Activated CD8-positive, alpha-beta memory T cell treated with anti-CD3 and anti-CD28 coated beads for 4 hours (primary cell): ENCODE measurements at regions not wholly inside any gene's neighbourhood (a gene's known extent, or its start where the extent isn't known, plus 50 kb on each side); places are given as distances from the start of the nearest gene placed in this dataset.

Source experiments
- DNase-seq, 2 donors: peaks; one replicate each; pipeline ENCODE4 v3.0.0-alpha.2; 2020; ENCODE audit warnings: low read depth in 2 of 2

DNA sequence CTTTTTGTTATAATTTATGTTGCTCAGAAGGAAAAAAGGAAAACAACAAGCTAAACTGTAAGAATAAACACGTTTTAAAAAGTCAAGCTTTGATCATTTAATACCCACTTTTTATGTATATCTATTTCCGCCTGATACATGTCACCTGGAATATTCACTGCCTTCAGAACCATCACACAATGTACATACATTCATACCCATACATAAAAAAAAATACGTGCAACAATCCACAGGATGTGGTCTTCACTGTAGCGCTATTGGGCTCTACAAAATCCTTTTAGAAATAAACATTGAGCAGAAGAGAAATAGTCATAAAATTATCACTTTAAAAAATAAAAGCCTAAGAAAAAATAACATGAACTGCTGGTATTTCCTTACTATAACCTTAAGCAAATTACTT lies 1078.9 kb upstream of the LRRTM3 start:
- no peak for DNase-seq

DNA sequence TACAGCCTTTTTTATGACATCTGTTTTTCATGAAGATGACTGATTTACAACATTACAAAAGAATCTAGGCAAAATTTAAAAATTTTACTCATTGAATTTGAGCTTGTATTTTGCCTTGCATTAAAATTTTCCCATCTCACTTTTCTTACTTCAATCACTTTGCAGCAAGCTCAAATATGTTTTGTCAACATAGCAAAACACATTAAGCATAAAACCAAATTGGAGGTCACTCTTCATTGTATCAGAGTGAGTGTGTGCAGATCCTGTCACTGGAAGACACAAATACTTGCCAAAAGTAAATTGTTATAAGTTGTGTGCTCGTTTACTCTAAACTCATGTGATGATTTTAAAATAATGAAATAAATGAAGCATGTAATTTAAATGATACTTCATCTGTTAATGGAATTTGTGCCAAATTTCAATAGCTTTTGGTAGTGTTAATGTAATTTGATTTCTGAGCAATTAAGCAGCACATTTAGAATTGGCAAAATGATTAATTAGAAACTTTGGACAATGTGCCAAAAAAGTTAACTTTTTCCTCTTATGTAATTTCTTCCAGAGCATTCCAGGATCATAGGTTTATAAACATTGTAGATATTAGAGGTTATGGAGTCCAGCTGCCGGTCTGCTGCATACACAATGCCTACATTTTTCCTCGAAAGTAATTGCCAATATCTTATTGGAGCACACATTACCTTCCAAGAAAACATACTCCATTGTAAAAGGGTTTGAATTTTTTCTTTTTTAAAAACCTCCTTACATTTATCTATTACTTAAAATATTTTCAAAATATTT lies 1078.2 kb upstream of the LRRTM3 start:
- no peak for DNase-seq

DNA sequence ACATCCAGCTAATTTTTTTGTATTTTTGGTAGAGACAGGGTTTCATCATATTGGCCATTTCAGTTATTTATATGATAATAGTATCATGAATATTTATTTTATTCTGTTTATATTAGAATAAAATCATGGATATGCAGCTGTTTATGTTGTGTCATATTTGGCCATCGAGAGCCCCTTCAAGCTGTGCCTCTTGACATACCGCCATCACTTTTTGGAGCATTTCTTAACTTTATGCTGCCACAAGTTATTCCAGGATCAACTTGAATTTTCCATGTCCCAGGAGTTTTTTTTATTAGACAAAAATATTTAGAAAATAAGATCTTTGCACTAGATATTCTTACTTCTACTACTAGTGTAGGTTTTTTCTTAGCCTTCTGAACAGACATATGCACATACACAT lies 1067.0 kb upstream of the LRRTM3 start:
- DNase-seq, result no peak

DNA sequence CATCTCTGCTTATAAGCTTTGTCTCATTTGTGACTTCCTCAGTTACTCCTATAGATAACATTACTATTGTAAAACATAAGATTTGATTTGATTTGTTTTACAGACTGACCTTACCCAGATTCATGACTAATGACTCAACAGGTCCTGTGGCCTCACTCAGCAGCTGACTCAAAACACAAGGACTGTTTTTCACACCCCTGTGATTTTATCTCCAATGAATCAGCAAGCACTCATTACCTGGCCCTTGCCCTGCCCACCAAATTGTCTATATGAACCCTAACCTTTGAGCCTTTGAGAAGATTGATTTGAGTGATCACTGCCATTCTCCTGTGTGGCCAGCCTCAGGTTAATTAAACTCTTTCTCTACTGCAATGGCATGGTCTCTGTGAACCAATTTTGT lies 1064.6 kb upstream of the LRRTM3 start:
- no peak for DNase-seq
